Stomach (tissue), 8 donors: ENCODE measurements at regions not wholly inside any gene's neighbourhood (a gene's known extent, or its start where the extent isn't known, plus 50 kb on each side); places are given as distances from the start of the nearest gene placed in this dataset.
A peak's percentile ranks its signal among the peaks of the same experiment; 100 is the strongest.
"Not testable (repeated sequence)": the region's sequence is repeated elsewhere in the genome, so short reads cannot be mapped to it uniquely, and the experiment has no call there.

Experiments used
- DNase-seq, 2 donors: peaks; one replicate each; pipeline versions ENCODE4 v3.0.0 to v3.0.0-alpha.2; 2013 to 2019
- H3K27ac ChIP-seq, 5 donors: fragments of 200-600 bp in 4 of 5; sonication (generic) in 4 of 5; one replicate each; pipeline ENCODE4 v1.5.1; 2013 to 2019; ENCODE audit warnings: mild to moderate bottlenecking in 1 of 5, moderate library complexity in 1 of 5
- H3K27me3 ChIP-seq, 3 donors: fragments of 200-600 bp; sonication (generic); one replicate each; pipeline ENCODE4 v1.5.1; 2017 to 2019; ENCODE audit warnings: mixed run types in 1 of 3
- H3K36me3 ChIP-seq, 4 donors: fragments of 200-600 bp; sonication (generic); 1 replicate in 3 of 4; 2 replicates in 1 of 4; pipeline ENCODE4 v1.5.1; 2016 to 2019
- H3K4me1 ChIP-seq, 4 donors: fragments of 200-600 bp; sonication (generic); one replicate each; pipeline ENCODE4 v1.5.1; 2016 to 2019
- H3K4me3 ChIP-seq, 4 donors: fragments of 200-600 bp; sonication (generic) in 3 of 4; one replicate each; pipeline ENCODE4 v1.5.1; 2016 to 2019; ENCODE audit warnings: mild to moderate bottlenecking in 1 of 4
- H3K9me3 ChIP-seq, 4 donors: fragments of 200-600 bp; sonication (generic); one replicate each; pipeline ENCODE4 v1.5.1; 2016 to 2019
- EP300 ChIP-seq: sonication (generic); formaldehyde crosslinking; IDR thresholded peaks from one replicate; pipeline ENCODE4 v1.6.1; 2017; ENCODE audit warnings: antibody characterized with exemption
- POLR2A ChIP-seq, 4 donors: fragments of 450-650 bp; IDR thresholded peaks; one replicate each; pipeline ENCODE4 v1.6.1; 2016; ENCODE audit warnings: antibody characterized with exemption in 4 of 4, control low read depth in 2 of 4, mild to moderate bottlenecking in 1 of 4, moderate library complexity in 1 of 4
- POLR2AphosphoS5 ChIP-seq, 3 donors: sonication (generic); formaldehyde crosslinking; IDR thresholded peaks; one replicate each; pipeline ENCODE4 v1.6.1; 2016; ENCODE audit warnings: antibody characterized with exemption in 3 of 3
- WGBS, 5 donors: extraction: QIAGEN DNeasy Blood & Tissue Kit in 3 of 5; methylation state at CpG; one replicate each; pipeline versions ENCODE4 v1.1.5 to v1.1.7; 2013 to 2018; 5-methylcytosine and 5-hydroxymethylcytosine counted together
- intact Hi-C: fragments of 100-400 bp; cut with DNase I; formaldehyde crosslinking; loops from one replicate; pipeline ENCODE4 v1.15.1; 2023; ENCODE audit warnings: low total_unique reads
- TF ChIP-seq, protein P1 (sequence below), 7 experiments: fragments of 450-650 bp in 4 of 7; fragments of 200-600 bp in 3 of 7; sonication (generic) in 3 of 7; IDR thresholded peaks; one replicate each; pipeline ENCODE4 v1.5.1; 2016 to 2019; ENCODE audit warnings: antibody characterized with exemption in 7 of 7, control low read depth in 2 of 7, mild to moderate bottlenecking in 1 of 7
- donor health status: healthy with polysubstance abuse.
- donor health status: Bipolar disorder and iron deficiency.
- donor health status: healthy.

DNA sequence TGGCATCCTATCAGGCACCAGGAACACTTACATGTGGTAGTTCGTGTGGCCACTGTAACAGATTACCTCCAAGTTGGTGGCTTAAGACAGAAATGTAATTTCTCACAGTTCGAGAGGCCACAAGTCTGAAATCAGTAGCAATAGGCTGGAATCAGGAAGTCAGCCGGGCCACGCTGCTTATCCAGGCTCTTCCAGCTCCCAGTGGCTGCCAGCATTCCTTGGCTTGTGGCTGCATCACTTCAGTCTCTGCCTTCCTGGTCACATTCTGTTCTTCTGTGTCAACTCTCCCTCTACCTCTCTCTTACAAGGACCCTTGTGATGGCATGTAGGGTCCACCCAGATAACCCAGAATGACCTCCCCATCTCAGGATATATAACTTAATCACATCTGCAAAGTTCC, 78.7 kb upstream of the MSX2 start:
- TF ChIP-seq POLR2A (IDR thresholded peaks at IDR 0.05) (no peak), EP300 (no peak), POLR2AphosphoS5 (IDR thresholded peaks at IDR 0.05) (no peak)
- TF ChIP-seq, protein P1, sequence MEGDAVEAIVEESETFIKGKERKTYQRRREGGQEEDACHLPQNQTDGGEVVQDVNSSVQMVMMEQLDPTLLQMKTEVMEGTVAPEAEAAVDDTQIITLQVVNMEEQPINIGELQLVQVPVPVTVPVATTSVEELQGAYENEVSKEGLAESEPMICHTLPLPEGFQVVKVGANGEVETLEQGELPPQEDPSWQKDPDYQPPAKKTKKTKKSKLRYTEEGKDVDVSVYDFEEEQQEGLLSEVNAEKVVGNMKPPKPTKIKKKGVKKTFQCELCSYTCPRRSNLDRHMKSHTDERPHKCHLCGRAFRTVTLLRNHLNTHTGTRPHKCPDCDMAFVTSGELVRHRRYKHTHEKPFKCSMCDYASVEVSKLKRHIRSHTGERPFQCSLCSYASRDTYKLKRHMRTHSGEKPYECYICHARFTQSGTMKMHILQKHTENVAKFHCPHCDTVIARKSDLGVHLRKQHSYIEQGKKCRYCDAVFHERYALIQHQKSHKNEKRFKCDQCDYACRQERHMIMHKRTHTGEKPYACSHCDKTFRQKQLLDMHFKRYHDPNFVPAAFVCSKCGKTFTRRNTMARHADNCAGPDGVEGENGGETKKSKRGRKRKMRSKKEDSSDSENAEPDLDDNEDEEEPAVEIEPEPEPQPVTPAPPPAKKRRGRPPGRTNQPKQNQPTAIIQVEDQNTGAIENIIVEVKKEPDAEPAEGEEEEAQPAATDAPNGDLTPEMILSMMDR (IDR thresholded peaks at IDR 0.05), result no peak
- no peak overlapping the region for H3K27ac ChIP-seq
- intact Hi-C loops, result no loop called here
- no peak for DNase-seq
- H3K36me3 ChIP-seq, result no peaks in the 10 kb centered on the region
- no peaks in the 10 kb centered on the region for H3K4me1 ChIP-seq
- peaks cover 0 to 19% (median 10%) of the 10 kb centered on the region in 4 donors for H3K9me3 ChIP-seq
- WGBS, 5 donors, result 87 to 95% (median 90%) methylated on average over 4 of the region's 4 CpGs
- no peak overlapping the region for H3K4me3 ChIP-seq
- peaks cover 0 to 4% (median 0%) of the 10 kb centered on the region in 3 donors for H3K27me3 ChIP-seq

DNA sequence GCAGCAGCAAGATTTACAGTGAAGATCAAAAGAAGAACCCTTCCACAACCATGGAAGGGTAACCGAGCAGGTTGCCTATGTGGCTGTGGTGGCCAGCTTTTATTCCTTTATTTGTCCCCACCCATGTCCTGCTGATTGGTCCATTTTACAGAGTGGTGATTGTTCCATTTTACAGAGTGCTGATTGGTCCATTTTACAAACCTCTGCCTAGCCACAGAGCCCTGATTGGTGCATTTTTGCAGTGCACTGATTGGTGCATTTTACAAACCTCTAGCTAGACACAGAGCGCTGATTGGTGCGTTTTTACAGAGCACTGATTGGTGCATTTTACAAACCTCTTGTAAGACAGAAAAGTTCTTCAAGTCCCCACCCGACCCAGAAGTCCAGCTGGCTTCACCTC, 75.8 kb upstream of the MSX2 start:
- H3K27me3 ChIP-seq, result peaks cover 0 to 10% (median 0%) of the 10 kb centered on the region in 3 donors
- H3K4me3 ChIP-seq, intact Hi-C loops, H3K36me3 ChIP-seq, DNase-seq, H3K4me1 ChIP-seq, H3K27ac ChIP-seq: not testable (repeated sequence)
- WGBS, 5 donors, result 84 to 88% (median 87%) methylated on average over 4 of the region's 4 CpGs
- H3K9me3 ChIP-seq, result peaks cover 0 to 19% (median 10%) of the 10 kb centered on the region in 4 donors

DNA sequence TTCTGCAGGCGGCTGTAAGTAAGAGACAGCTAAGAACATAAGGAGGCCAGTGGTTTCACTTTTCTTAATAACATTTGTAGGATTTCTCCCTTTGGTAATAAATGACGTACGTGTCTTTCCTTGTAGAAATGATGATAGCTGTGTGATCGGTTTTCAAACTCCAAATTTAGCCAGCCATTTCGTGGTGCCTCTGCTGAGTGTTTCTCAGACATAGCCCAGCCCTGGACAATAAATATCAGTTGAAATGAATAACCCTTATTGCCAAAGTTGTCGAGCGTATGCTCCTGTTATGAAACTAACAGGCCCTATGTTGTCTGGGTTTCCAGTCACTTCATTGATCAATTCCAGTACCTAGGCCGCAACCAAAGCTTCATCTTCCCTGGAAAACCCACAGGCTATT, 75.0 kb upstream of the MSX2 start:
- Histone ChIP-seq H3K27ac (no peak overlapping the region), H3K27me3 (peaks cover 0 to 14% (median 0%) of the 10 kb centered on the region in 3 donors), H3K36me3 (no peaks in the 10 kb centered on the region), H3K4me1 (no peaks in the 10 kb centered on the region), H3K9me3 (peaks cover 0 to 19% (median 10%) of the 10 kb centered on the region in 4 donors), H3K4me3 (no peak overlapping the region)
- intact Hi-C loops, result no loop called here
- TF ChIP-seq EP300 (no peak), POLR2AphosphoS5 (IDR thresholded peaks at IDR 0.05) (no peak), POLR2A (IDR thresholded peaks at IDR 0.05) (no peak)
- TF ChIP-seq, protein P1 (IDR thresholded peaks at IDR 0.05), result no peak
- DNase-seq, result no peak
- 79 to 86% (median 81%) methylated on average over 8 of the region's 8 CpGs for WGBS, 5 donors

DNA sequence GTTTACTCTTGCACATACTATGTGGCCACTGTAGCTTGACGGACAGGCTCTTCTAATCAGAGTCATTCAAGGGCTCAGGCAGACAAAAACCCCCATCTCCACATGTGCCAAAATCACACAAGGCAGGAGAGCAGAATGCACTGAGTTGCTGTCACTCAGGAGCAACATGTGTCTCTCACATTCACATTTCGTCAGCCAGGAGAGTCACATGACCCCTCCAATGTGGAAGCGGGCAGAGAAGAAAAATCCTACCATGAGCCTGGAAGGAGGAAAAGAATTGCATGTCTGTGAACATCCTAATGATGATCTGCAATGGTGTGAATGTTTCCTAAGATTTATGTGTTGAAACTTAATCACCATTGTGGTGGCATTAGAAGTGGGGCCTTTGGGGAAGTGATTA, 69.9 kb upstream of the MSX2 start:
- intact Hi-C loops, result no loop called here
- H3K27ac ChIP-seq, result no peak overlapping the region
- H3K4me3 ChIP-seq, result no peak overlapping the region
- TF ChIP-seq POLR2A (IDR thresholded peaks at IDR 0.05) (no peak), POLR2AphosphoS5 (IDR thresholded peaks at IDR 0.05) (no peak), EP300 (no peak)
- TF ChIP-seq, protein P1 (IDR thresholded peaks at IDR 0.05), result no peak
- H3K9me3 ChIP-seq, result no peaks in the 10 kb centered on the region
- peaks cover 0 to 25% (median 0%) of the 10 kb centered on the region in 3 donors for H3K27me3 ChIP-seq
- H3K36me3 ChIP-seq, result no peaks in the 10 kb centered on the region
- no peak for DNase-seq
- 71 to 94% (median 78%) methylated on average over 3 of the region's 3 CpGs for WGBS, 5 donors
- H3K4me1 ChIP-seq, result no peaks in the 10 kb centered on the region

DNA sequence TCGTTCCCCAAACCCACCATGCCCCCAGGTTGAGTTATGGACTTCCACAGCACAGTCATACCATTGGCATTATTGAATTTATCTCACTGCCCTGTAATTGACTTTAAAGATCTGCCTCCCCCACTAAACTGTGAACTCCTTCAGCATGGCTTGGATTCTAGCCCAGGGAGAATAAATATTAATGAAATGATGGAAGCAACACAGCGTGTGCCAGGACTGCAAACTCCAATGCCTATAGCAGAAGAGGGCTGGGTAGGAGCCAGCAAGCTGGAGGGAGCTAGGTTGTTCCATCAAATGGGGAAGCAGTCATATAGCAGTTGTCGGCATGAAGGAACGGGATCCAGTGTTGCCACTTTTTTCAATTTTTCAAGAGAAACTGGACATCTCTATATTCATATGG, 69.0 kb upstream of the MSX2 start:
- peaks cover 0 to 30% (median 0%) of the 10 kb centered on the region in 3 donors for H3K27me3 ChIP-seq
- peak in 1 of 2 donors; percentile 74 for DNase-seq
- WGBS, 5 donors, result 31 to 50% (median 43%) methylated on average over 4 of the region's 4 CpGs
- no peak for TF ChIP-seq POLR2A (IDR thresholded peaks at IDR 0.05)
- TF ChIP-seq POLR2AphosphoS5 (IDR thresholded peaks at IDR 0.05), result no peak
- TF ChIP-seq, protein P1 (IDR thresholded peaks at IDR 0.05), result no peak
- TF ChIP-seq EP300, result no peak
- H3K9me3 ChIP-seq, result no peaks in the 10 kb centered on the region
- H3K4me1 ChIP-seq, result no peaks in the 10 kb centered on the region
- no peak overlapping the region for H3K4me3 ChIP-seq
- intact Hi-C loops, result no loop called here
- H3K36me3 ChIP-seq, result no peaks in the 10 kb centered on the region
- H3K27ac ChIP-seq, result no peak overlapping the region
